Esophagus (tissue), 2 donors: ENCODE measurements at regions not wholly inside any gene's neighbourhood (a gene's known extent, or its start where the extent isn't known, plus 50 kb on each side); places are given as distances from the start of the nearest gene placed in this dataset.

Experiments used
- H3K27ac ChIP-seq, 2 donors: one replicate each; pipeline ENCODE4 v1.5.1; 2013; ENCODE audit warnings: low read depth in 2 of 2, mild to moderate bottlenecking in 2 of 2, inconsistent platforms in 1 of 2, low read length in 1 of 2, moderate library complexity in 1 of 2
- H3K27me3 ChIP-seq, 2 donors: one replicate each; pipeline ENCODE4 v1.6.1; 2013; ENCODE audit warnings: low read length in 2 of 2, control low read depth in 1 of 2, mild to moderate bottlenecking in 1 of 2; ENCODE audit not compliant: insufficient read depth in 2 of 2, control insufficient read depth in 1 of 2
- H3K36me3 ChIP-seq, 2 donors: one replicate each; pipeline ENCODE4 v1.6.1; 2013; ENCODE audit warnings: low read length in 1 of 2; ENCODE audit not compliant: control insufficient read depth in 2 of 2, insufficient read depth in 2 of 2
- H3K4me1 ChIP-seq, 2 donors: one replicate each; pipeline ENCODE4 v1.6.1; 2013; ENCODE audit warnings: low read length in 1 of 2; ENCODE audit not compliant: control insufficient read depth in 2 of 2, insufficient read depth in 2 of 2
- H3K4me3 ChIP-seq, 2 donors: one replicate each; pipeline ENCODE4 v1.5.1; 2013; ENCODE audit warnings: low read length in 2 of 2, mild to moderate bottlenecking in 2 of 2, low read depth in 1 of 2, moderate library complexity in 1 of 2
- H3K9me3 ChIP-seq, 2 donors: one replicate each; pipeline ENCODE4 v1.6.1; 2013; ENCODE audit warnings: mild to moderate bottlenecking in 2 of 2, low read depth in 1 of 2, low read length in 1 of 2, moderate library complexity in 1 of 2; ENCODE audit not compliant: control insufficient read depth in 2 of 2, insufficient read depth in 1 of 2
- WGBS, 2 donors: extraction: QIAGEN DNeasy Blood & Tissue Kit; methylation state at CpG; one replicate each; pipeline ENCODE4 v1.1.7; 2013; 5-methylcytosine and 5-hydroxymethylcytosine counted together
- donor health status: healthy with polysubstance abuse.
- donor health status: Bipolar disorder and iron deficiency.

GRCh38 chr1:221921936-221922335 is 180.0 kb upstream of the DUSP10 start:
- Histone ChIP-seq H3K36me3 (no peaks in the 10 kb centered on the region), H3K4me3 (no peak overlapping the region)

GRCh38 chr1:221919743-221920142 is 177.9 kb upstream of the DUSP10 start:
- H3K36me3 ChIP-seq = no peaks in the 10 kb centered on the region
- WGBS, 2 donors = 81 to 86% methylated on average over 2 of the region's 2 CpGs
- H3K27ac ChIP-seq = no peak overlapping the region
- no peak overlapping the region for H3K4me3 ChIP-seq
- no peaks in the 10 kb centered on the region for H3K27me3 ChIP-seq
- no peaks in the 10 kb centered on the region for H3K9me3 ChIP-seq
- H3K4me1 ChIP-seq = no peaks in the 10 kb centered on the region

More at GRCh38 chr1:221921936-221922335, 180.0 kb upstream of the DUSP10 start:
- H3K27ac ChIP-seq = no peak overlapping the region
- H3K9me3 ChIP-seq = no peaks in the 10 kb centered on the region
- 82 to 91% methylated on average over 2 of the region's 2 CpGs for WGBS, 2 donors
- H3K27me3 ChIP-seq = no peaks in the 10 kb centered on the region
- no peaks in the 10 kb centered on the region for H3K4me1 ChIP-seq

DNA sequence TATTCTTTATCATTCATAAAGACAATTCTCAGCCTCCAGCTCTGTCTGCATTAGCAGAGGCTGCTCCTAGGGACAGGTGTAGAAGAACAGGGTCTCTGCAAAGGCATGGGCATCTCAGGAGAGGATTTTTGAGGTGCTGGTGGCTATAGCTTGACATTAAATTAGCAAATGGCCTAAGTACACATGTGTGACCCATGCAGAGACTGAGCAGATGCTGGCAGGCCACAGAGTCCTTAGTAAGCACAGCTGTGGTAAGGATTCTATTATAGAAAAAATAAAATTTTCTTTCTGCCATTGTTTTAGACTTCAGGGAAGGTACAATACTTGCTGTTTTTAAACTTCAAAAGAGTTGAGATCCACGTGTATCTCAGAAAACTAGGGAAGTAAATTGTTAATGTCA is 177.5 kb upstream of the DUSP10 start:
- Histone ChIP-seq H3K36me3 (no peaks in the 10 kb centered on the region), H3K4me3 (no peak overlapping the region), H3K9me3 (no peaks in the 10 kb centered on the region), H3K4me1 (no peaks in the 10 kb centered on the region), H3K27me3 (no peaks in the 10 kb centered on the region), H3K27ac (no peak overlapping the region)
- WGBS, 2 donors = 58 to 76% methylated on average over 1 of the region's 1 CpG

- Histone ChIP-seq H3K27ac (no peak overlapping the region), H3K4me1 (no peaks in the 10 kb centered on the region), H3K9me3 (no peaks in the 10 kb centered on the region), H3K27me3 (no peaks in the 10 kb centered on the region), H3K4me3 (no peak overlapping the region), H3K36me3 (no peaks in the 10 kb centered on the region)
- WGBS, 2 donors = 90 to 93% methylated on average over 5 of the region's 5 CpGs
Observed at GRCh38 chr1:221916176-221916575, 174.3 kb upstream of the DUSP10 start.

GRCh38 chr1:221915764-221916163 is 173.9 kb upstream of the DUSP10 start:
- no peak overlapping the region for H3K4me3 ChIP-seq
- no peak overlapping the region for H3K27ac ChIP-seq
- H3K36me3 ChIP-seq = no peaks in the 10 kb centered on the region
- H3K27me3 ChIP-seq = no peaks in the 10 kb centered on the region
- H3K9me3 ChIP-seq = no peaks in the 10 kb centered on the region
- H3K4me1 ChIP-seq = peaks cover 0 to under 1% of the 10 kb centered on the region in 2 donors
- WGBS, 2 donors = 87% methylated on average over 2 of the region's 2 CpGs

DNA sequence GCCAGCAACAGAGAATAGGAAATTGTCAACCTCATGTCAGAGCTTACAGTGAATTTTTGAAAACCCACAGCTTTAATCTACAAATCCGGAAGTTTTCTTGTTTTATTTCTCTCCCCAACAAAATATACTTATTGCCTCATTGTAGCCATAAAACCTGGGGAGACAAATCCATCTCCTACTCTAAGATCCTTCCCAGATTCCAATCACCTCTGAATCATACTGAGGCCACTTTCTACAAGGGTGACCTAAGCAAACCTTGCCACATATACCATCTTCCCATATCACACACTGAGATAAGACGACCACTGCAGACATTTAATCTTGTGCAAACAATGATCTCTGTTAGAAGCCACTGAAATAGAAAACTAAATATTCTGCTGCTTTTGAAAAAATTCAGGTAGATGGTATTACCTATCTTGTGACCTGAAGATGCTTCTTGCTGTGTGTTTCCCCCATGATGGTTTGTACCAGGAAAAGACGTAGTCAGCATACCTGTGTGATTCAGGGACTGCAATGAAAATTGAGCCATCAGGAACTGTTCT is 171.5 kb upstream of the DUSP10 start:
- H3K4me1 ChIP-seq = peaks cover 0 to 2% of the 10 kb centered on the region in 2 donors
- WGBS, 2 donors = 75 to 76% methylated on average over 3 of the region's 3 CpGs
- no peaks in the 10 kb centered on the region for H3K9me3 ChIP-seq
- no peak overlapping the region for H3K27ac ChIP-seq
- no peak overlapping the region for H3K4me3 ChIP-seq
- no peaks in the 10 kb centered on the region for H3K27me3 ChIP-seq
- no peaks in the 10 kb centered on the region for H3K36me3 ChIP-seq

DNA sequence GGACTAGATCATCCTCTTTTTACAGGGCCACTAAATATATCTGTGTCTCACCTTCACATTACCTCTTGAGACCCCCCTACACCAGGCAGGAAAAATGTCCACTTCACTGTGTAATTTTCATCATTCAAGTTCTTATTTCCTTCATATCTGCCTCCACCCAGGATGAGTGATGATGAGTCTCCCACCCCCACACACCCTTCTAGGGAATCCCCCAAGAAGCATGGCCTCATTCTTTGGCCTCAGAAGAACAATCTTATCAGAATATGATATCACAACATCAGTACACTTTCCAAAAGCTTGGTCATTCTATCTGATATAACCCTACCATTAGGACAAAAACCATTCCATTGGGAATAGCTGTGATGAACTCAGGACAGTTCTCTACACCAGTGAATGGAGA is 170.3 kb upstream of the DUSP10 start:
- H3K27me3 ChIP-seq = no peaks in the 10 kb centered on the region
- no peak overlapping the region for H3K27ac ChIP-seq
- no peaks in the 10 kb centered on the region for H3K36me3 ChIP-seq
- no peaks in the 10 kb centered on the region for H3K9me3 ChIP-seq
- no peak overlapping the region for H3K4me3 ChIP-seq
- H3K4me1 ChIP-seq = peaks cover 0 to 2% of the 10 kb centered on the region in 2 donors

DNA sequence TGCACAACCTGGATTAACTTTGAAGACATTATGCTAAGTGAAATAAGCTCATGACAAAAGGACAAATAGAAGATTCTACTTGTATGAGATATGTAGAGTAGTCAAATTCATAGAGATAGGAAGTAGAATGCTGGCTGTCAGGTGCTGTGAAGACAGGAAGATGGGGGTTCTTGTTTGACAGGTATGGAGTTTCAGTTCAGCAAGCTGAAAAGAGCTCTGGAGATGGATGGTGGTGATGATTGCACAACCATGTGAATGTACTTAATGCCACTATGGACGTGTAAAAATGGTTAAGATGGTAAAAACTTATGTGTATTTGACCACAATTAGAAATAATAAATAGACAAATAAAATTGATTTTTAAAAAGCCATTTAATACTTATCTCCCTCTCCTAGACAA is 169.8 kb upstream of the DUSP10 start:
- no peaks in the 10 kb centered on the region for H3K36me3 ChIP-seq
- 56 to 73% methylated on average over 1 of the region's 1 CpG for WGBS, 2 donors

GRCh38 chr1:221910222-221910621 is 168.3 kb upstream of the DUSP10 start:
- Histone ChIP-seq H3K4me1 (peaks cover 0 to 2% of the 10 kb centered on the region in 2 donors), H3K9me3 (no peaks in the 10 kb centered on the region), H3K36me3 (no peaks in the 10 kb centered on the region), H3K27me3 (no peaks in the 10 kb centered on the region), H3K27ac (no peak overlapping the region), H3K4me3 (no peak overlapping the region)
- WGBS, 2 donors = 85 to 88% methylated on average over 4 of the region's 4 CpGs

More for the DNA sequence above, 169.8 kb upstream of the DUSP10 start:
- no peak overlapping the region for H3K4me3 ChIP-seq
- H3K27ac ChIP-seq = no peak overlapping the region
- H3K9me3 ChIP-seq = no peaks in the 10 kb centered on the region
- H3K4me1 ChIP-seq = peaks cover 0 to 2% of the 10 kb centered on the region in 2 donors
- H3K27me3 ChIP-seq = no peaks in the 10 kb centered on the region

GRCh38 chr1:221908573-221908972 is 166.7 kb upstream of the DUSP10 start:
- Histone ChIP-seq H3K27ac (no peak overlapping the region), H3K9me3 (no peaks in the 10 kb centered on the region), H3K4me3 (no peak overlapping the region), H3K36me3 (no peaks in the 10 kb centered on the region), H3K4me1 (peaks cover 0 to 2% of the 10 kb centered on the region in 2 donors), H3K27me3 (no peaks in the 10 kb centered on the region)
- 70 to 88% methylated on average over 4 of the region's 4 CpGs for WGBS, 2 donors
